PC-3 (cell line): ENCODE measurements at regions not wholly inside any gene's neighbourhood (a gene's known extent, or its start where the extent isn't known, plus 50 kb on each side); places are given as distances from the start of the nearest gene placed in this dataset.
"Not testable (repeated sequence)": the region's sequence is repeated elsewhere in the genome, so short reads cannot be mapped to it uniquely, and the experiment has no call there.

ENCODE experiments used
- ATAC-seq: fragments of 200-7000 bp; cut with Tn5 transposase; 2 replicates; pipeline ENCODE4 v1.9.1; 2020; ENCODE audit warnings: mild to moderate bottlenecking, moderate library complexity
- BruUV-seq: library from RNA; stranded (reverse); fragments of 400-500 nt; replicated peaks from 2 replicates; lab custom pipeline; 2021; lab: Mats Ljungman, UMichigan
- CTCF ChIA-PET: fragments of 300-600 bp; sonication (Branson Sonifier 250); formaldehyde crosslinking; loops from one replicate; lab custom pipeline; 2022; ENCODE audit warnings: antibody characterized with exemption; lab: Charles Lee
- POLR2A ChIA-PET: fragments of 300-600 bp; sonication (Branson Sonifier 250); formaldehyde crosslinking; loops from one replicate; lab custom pipeline; 2022; ENCODE audit warnings: antibody characterized with exemption; ENCODE audit not compliant: unreplicated experiment; lab: Charles Lee
- DNase-seq: peaks from one replicate; pipeline ENCODE4 v3.0.0-alpha.2; 2015
- H2AFZ ChIP-seq: fragments of 300-600 bp; sonication (generic); 2 replicates; pipeline ENCODE4 v1.6.0; 2016; ENCODE audit warnings: antibody characterized with exemption, low read length
- H3F3A ChIP-seq: fragments of 300-600 bp; sonication (generic); one replicate; pipeline ENCODE4 v1.6.0; 2017; ENCODE audit warnings: antibody characterized with exemption, low read length, control low read depth, mild to moderate bottlenecking; ENCODE audit not compliant: unreplicated experiment
- H3K27ac ChIP-seq: fragments of 300-600 bp; sonication (generic); 2 replicates; pipeline ENCODE4 v1.5.1; 2016; ENCODE audit warnings: mild to moderate bottlenecking, low read length
- H3K27me3 ChIP-seq: fragments of 300-600 bp; sonication (generic); 2 replicates; pipeline ENCODE4 v1.6.1; 2016; ENCODE audit warnings: low read length, mixed read lengths
- H3K36me3 ChIP-seq: fragments of 300-600 bp; sonication (generic); 2 replicates; pipeline ENCODE4 v1.6.1; 2016; ENCODE audit warnings: low read depth, mixed run types, low read length, mixed read lengths
- H3K4me1 ChIP-seq: fragments of 300-600 bp; sonication (generic); 2 replicates; pipeline ENCODE4 v1.5.1; 2016; ENCODE audit warnings: low read length; ENCODE audit not compliant: insufficient read depth
- H3K4me2 ChIP-seq: fragments of 300-600 bp; sonication (generic); 2 replicates; pipeline ENCODE4 v1.6.0; 2016; ENCODE audit warnings: low read length
- H3K4me3 ChIP-seq: fragments of 300-600 bp; sonication (generic); 2 replicates; pipeline ENCODE4 v1.5.1; 2016; ENCODE audit warnings: mild to moderate bottlenecking, low read length, mixed read lengths
- H3K79me2 ChIP-seq: fragments of 300-600 bp; sonication (generic); 2 replicates; pipeline ENCODE4 v1.6.1; 2017; ENCODE audit warnings: low read length, mixed read lengths
- H3K9ac ChIP-seq: fragments of 300-600 bp; sonication (generic); 2 replicates; pipeline ENCODE4 v1.6.0; 2016; ENCODE audit warnings: mild to moderate bottlenecking, low read length
- H3K9me2 ChIP-seq: fragments of 300-600 bp; sonication (generic); replicated peaks from 2 replicates; pipeline ENCODE4 v1.6.1; 2016; ENCODE audit warnings: mixed run types, low read length, mixed read lengths
- H3K9me3 ChIP-seq: fragments of 300-600 bp; sonication (generic); 2 replicates; pipeline ENCODE4 v1.6.1; 2016; ENCODE audit warnings: low read length, mixed read lengths
- H4K20me1 ChIP-seq: fragments of 300-600 bp; sonication (generic); 2 replicates; pipeline ENCODE4 v1.6.1; 2016; ENCODE audit warnings: low read length, mixed read lengths
- CTCF ChIP-seq: fragments of 300-600 bp; sonication (generic); conservative IDR thresholded peaks from 2 replicates; pipeline ENCODE4 v1.5.1; 2017; ENCODE audit warnings: antibody characterized with exemption, low read depth, mild to moderate bottlenecking, low read length
- EZH2 ChIP-seq: fragments of 300-600 bp; sonication (generic); IDR thresholded peaks from one replicate; pipeline ENCODE4 v1.6.1; 2017; ENCODE audit warnings: antibody characterized with exemption, mild to moderate bottlenecking, low read length; ENCODE audit not compliant: unreplicated experiment
- EZH2phosphoT487 ChIP-seq: fragments of 300-600 bp; sonication (generic); IDR thresholded peaks from 2 replicates; pipeline ENCODE4 v1.6.1; 2018; ENCODE audit warnings: mild to moderate bottlenecking, antibody characterized with exemption, low read length, borderline replicate concordance
- intact Hi-C: fragments of 100-400 bp; cut with micrococcal nuclease; formaldehyde crosslinking; loops from 2 replicates; pipeline ENCODE4 v1.9.0; 2023

GRCh38 chr7:86991093-86991769 lies 68.2 kb downstream of the ELAPOR2 start:
- H3K27ac ChIP-seq = no peak overlapping the region
- no peaks in the 10 kb centered on the region for H3K36me3 ChIP-seq
- POLR2A ChIA-PET = no interaction called here

GRCh38 chr7:86989407-86989806 lies 70.0 kb downstream of the ELAPOR2 start:
- H3K27me3 ChIP-seq = no peaks in the 10 kb centered on the region
- ATAC-seq (no peak), DNase-seq (no peak)
- H3K4me1 ChIP-seq = no peaks in the 10 kb centered on the region
- H3K27ac ChIP-seq = no peak overlapping the region
- CTCF ChIA-PET = no interaction called here
- POLR2A ChIA-PET = interaction anchor here (0.6 kb wide), 1 partner anchor 134 kb away, joined by 4 read pairs; no protein-coding TSS in a partner anchor
- H3K9me2 ChIP-seq = no peaks in the 10 kb centered on the region
- TF ChIP-seq EZH2phosphoT487 = no peak
- TF ChIP-seq EZH2 = no peak
- no peak for TF ChIP-seq CTCF
- H4K20me1 ChIP-seq = no peaks in the 10 kb centered on the region; the same call in 1 of the 2 replicates
- no peak overlapping the region for H3K9ac ChIP-seq
- no peak overlapping the region for H3K4me2 ChIP-seq
- H3K4me3 ChIP-seq = no peak overlapping the region
- no peaks in the 10 kb centered on the region for H3K36me3 ChIP-seq
- no peak overlapping the region for H2AFZ ChIP-seq
- no peaks in the 10 kb centered on the region for H3F3A ChIP-seq
- intact Hi-C loops = no loop called here
- no peaks in the 10 kb centered on the region for H3K9me3 ChIP-seq
- 0 out of 2 replicates have a peak, but pooled peaks cover 13% of the 10 kb centered on the region for H3K79me2 ChIP-seq
- BruUV-seq = no TSS peak

More at GRCh38 chr7:86991093-86991769, 68.2 kb downstream of the ELAPOR2 start:
- Histone ChIP-seq H3K9me3 (no peaks in the 10 kb centered on the region), H3K4me1 (no peaks in the 10 kb centered on the region), H3K27me3 (no peaks in the 10 kb centered on the region), H4K20me1 (no peaks in the 10 kb centered on the region; the same call in 1 of the 2 replicates), H2AFZ (no peak overlapping the region), H3K4me2 (no peak overlapping the region), H3K9ac (no peak overlapping the region), H3K9me2 (no peaks in the 10 kb centered on the region), H3K4me3 (no peak overlapping the region), H3F3A (no peaks in the 10 kb centered on the region), H3K79me2 (0 out of 2 replicates have a peak, but pooled peaks cover 17% of the 10 kb centered on the region)
- CTCF ChIA-PET = no interaction called here
- intact Hi-C loops = loop anchor here (5.0 kb wide), 1 partner anchor 46 kb away; no protein-coding TSS in a partner anchor
- BruUV-seq = no TSS peak
- DNase-seq (no peak), ATAC-seq (no peak)
- no peak for TF ChIP-seq EZH2
- TF ChIP-seq EZH2phosphoT487 = no peak
- TF ChIP-seq CTCF = no peak

- H3K4me1 ChIP-seq, H3K4me3 ChIP-seq, H3K27ac ChIP-seq, intact Hi-C loops, H3K9me3 ChIP-seq, POLR2A ChIA-PET, H4K20me1 ChIP-seq, H2AFZ ChIP-seq, ATAC-seq, H3F3A ChIP-seq, DNase-seq, H3K9me2 ChIP-seq, H3K9ac ChIP-seq, CTCF ChIA-PET, H3K4me2 ChIP-seq, H3K36me3 ChIP-seq, BruUV-seq, H3K27me3 ChIP-seq: not testable (repeated sequence)
- H3K79me2 ChIP-seq = 0 out of 2 replicates have a peak, but pooled peaks cover 12% of the 10 kb centered on the region
Observed at GRCh38 chr7:86987834-86988233, 71.6 kb downstream of the ELAPOR2 start.

- H3K4me2 ChIP-seq, H4K20me1 ChIP-seq, POLR2A ChIA-PET, H3K4me3 ChIP-seq, CTCF ChIA-PET, H3K36me3 ChIP-seq, H3K27ac ChIP-seq, H3K79me2 ChIP-seq, H3F3A ChIP-seq, H3K4me1 ChIP-seq, H3K9me3 ChIP-seq, ATAC-seq, DNase-seq, H2AFZ ChIP-seq, H3K9ac ChIP-seq, intact Hi-C loops, H3K9me2 ChIP-seq, BruUV-seq, H3K27me3 ChIP-seq: not testable (repeated sequence)
Observed at GRCh38 chr7:86987358-86987757, 72.1 kb downstream of the ELAPOR2 start.

- intact Hi-C loops, DNase-seq, H2AFZ ChIP-seq, H3K36me3 ChIP-seq, H3K79me2 ChIP-seq, H3K9me2 ChIP-seq, ATAC-seq, H3K27ac ChIP-seq, H3K27me3 ChIP-seq, H3K9me3 ChIP-seq, CTCF ChIA-PET, H3K4me2 ChIP-seq, H4K20me1 ChIP-seq, H3F3A ChIP-seq, POLR2A ChIA-PET, BruUV-seq, H3K4me3 ChIP-seq, H3K4me1 ChIP-seq, H3K9ac ChIP-seq: not testable (repeated sequence)
Observed at GRCh38 chr7:86985342-86985741, 74.1 kb downstream of the ELAPOR2 start.
